Right forelimb (tissue), 1 donor: ENCODE measurements at regions not wholly inside any gene's neighbourhood (a gene's known extent, or its start where the extent isn't known, plus 50 kb on each side); places are given as distances from the start of the nearest gene placed in this dataset.
"Not testable (repeated sequence)": the region's sequence is repeated elsewhere in the genome, so short reads cannot be mapped to it uniquely, and the experiment has no call there.

ENCODE experiments used
- DNase-seq: peaks from one replicate; pipeline ENCODE4 v3.0.0-alpha.2; 2018

DNA sequence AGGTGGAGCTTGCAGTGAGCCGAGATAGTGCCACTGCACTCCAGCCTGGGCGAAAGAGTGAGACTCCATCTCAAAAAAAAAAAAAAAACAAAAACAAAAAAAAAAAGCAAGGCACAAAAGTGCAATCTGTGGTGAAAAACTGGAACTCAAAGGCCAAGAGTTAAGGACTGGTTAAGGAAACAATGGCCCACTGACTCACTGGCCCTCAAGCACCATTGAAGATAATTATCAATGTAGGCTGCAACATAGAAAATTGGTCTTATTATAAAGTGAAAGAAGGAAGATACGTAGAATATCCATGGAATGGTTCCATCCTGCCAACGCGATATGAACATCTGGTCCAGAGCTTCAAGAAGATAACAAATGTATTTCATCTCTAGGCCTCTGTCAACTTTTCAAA, 444.2 kb downstream of the SOX9 start:
- DNase-seq = no peak

DNA sequence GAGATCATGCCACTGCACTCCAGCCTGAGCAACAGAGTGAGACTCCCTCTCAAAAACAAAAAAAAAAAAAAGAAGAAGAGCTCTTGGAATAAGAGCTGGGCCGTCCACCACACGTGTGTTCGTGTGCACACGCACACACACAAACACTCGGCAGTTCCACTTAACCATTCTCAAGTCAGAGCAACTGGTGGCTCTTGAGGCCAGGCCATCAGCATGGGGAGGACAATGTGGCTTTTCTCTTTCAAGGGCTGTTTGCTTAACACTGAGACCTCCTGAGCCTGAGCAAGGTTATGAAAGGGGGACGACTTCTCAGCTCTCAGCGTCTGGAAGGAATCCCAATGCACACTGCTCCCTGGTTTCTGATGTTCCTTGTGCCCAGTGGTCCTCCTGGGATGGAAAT, 444.9 kb downstream of the SOX9 start:
- no peak for DNase-seq

DNA sequence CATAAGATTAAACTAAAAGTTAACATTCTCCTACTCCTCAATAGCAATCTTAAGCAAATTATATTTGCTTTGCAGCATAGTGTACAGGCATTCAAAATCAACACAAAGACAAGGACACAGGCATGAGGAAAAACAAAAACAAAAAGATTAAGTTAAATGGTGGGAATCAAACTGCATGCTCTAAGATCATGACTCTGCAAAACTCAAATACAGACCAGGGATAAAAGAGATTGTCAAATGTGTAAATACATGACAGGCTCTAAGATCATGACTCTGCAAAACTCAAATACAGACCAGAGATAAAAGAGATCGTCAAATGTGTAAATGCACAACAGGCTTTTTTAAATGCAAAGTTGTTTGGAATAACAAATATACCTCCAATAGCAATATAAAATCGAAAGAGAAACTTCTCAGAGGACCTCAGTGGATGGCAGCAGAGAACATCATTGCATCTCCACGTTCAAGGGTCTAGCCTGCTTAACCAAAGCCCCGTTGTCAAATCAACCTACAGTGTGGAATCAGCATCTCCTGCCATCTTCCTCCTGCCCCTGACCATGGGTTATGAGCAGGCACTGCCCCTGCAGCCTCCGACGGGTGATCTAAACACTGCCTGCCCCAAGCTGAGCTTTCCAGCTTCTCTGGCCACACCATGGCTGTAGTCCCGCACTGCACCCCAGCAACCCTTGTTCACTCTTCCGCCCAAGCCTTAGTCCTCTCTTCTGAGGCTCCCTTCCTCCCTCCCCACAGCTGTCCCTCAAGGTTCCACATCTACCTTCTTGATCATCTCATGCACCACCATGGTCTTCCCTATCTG, 446.1 kb downstream of the SOX9 start:
- DNase-seq = no peak

DNA sequence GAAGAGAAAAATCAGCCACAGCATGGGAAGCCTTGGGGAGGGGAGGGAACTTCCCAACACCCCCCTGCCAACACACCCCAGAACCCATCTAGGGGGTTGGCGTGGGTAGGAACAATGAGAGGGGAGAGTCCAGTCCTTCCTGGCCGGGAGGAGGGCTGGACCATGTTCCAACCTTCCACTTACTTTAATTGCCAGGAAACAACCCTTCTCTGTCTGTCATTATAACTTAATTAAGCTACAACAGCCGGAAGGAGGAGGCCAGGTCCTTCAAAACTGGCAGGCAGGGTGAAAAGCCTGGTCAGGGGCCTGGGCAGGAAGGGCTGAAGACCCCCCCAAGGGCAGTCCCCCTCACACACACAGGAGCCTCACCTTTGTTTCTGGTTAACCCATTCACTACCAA, 447.0 kb downstream of the SOX9 start:
- no peak for DNase-seq

DNA sequence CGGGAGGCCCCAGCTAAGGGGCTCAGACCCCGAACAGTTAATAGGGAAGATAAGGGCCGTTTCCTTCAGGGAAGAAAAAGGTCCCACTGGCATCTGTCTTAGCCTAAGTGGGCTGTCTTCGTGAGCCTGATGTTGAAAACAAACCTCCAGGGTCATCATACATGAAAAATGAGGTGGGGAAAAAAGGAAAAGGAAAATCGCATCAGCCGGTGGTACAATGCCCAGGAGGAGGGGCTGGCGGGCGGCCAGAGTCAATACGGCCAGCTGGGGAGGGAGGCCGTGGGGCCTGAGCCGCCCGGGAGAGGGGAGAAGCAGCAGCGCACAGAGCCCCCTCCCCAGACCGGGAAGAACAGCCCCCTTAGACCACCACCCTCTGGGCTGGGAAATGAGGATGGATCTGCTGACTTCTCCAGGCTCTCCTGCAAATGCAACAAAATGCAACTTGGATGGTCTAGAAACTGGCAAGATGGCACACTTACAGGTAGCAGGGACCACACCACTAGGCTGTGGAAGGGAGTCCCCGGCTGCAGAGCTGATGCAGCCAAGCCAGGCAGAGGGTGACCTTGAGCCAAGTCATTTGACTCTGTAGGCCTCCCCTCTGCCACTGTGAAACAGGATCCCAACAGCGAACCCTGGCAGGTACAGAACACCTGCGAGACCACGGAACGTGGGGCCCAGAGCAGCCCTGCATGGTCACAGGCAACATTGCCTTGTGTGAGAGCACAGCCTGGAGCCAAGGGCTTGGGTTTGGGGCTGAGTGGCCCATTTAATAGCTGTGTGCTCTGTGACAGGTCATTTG, 448.5 kb downstream of the SOX9 start:
- no peak for DNase-seq

DNA sequence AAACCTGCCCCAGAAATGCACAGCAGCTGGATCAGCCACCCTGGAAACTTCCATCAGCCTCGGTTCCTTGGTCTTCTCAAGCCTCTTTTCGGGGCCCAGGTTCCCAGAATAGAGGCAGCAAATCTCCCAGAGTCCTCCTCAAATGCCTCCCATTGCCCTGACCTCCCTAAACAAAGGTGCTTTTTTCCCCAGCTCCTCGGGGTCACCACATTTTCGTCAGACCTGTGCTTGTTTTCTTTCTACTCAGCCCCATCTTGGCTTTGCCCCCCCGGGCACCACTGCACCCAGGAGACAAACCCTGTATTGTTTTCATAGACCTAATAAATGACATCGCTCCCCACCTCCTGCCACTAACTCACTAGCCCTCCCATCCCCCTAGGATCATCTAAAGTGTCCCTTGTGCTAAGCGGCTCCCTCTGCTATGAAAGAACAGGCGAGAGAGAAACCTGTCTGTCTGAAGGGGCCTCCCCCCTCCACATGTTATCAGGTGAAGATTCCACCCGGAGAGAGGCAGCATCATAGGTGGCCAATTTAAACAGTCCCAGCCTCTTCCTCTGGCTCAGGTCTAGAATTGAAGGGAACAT, 451.1 kb downstream of the SOX9 start:
- no peak for DNase-seq

DNA sequence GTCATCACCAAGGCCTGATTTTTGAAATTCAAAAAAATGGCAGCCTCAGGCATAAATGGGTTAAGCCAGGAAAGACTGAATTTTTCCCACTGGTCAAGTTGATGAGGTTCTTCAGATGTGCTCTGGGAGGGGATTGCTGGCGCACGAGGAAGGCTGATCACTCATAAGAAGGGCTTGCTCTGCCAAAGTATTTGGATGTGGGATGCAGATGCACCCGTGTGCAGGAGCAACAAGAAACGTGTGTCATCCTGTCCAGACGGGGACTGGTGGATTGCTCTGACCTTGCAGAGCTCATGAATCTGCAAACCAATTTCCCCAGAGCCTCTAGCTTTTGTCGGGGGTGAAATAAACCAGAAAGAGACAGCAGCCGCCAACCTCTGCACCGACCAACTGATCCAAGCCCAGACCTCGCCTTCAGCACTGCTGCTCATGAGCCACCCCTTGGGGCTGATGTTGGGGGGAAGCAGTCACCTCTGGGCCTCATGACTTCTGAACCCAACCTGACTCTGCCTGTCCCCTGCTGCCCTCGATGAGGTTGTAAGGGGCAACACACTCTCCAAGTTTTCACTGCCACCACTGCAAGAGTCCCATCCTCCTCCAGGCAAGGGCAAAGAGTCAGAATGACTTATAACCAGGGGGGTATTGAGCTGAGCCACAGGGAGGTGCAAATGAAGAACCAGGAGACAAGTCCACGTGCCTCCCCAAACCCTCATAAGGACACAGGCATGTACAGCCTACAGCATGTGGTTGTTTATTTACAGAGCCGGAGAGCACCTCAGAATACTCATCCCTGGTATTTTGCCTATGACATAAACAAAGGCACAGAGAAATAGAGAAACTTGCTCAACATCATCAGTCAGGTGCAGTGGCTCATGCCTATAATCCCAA, 452.0 kb downstream of the SOX9 start:
- DNase-seq = no peak

DNA sequence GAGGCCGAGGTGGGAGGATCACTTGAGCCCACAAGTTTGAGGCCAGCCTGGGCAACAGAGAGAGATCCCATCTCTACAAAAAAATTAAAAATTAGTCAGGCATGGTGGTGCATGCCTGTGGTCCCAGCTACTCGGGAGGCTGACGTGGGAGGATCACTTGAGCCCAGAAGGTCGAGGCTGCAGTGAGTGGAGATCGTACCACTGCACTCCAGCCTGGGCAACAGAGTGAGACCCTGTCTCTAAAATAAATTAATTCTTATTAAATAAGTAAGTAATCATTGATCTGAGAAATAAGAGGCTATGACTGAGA, 452.6 kb downstream of the SOX9 start:
- DNase-seq = not testable (repeated sequence)

DNA sequence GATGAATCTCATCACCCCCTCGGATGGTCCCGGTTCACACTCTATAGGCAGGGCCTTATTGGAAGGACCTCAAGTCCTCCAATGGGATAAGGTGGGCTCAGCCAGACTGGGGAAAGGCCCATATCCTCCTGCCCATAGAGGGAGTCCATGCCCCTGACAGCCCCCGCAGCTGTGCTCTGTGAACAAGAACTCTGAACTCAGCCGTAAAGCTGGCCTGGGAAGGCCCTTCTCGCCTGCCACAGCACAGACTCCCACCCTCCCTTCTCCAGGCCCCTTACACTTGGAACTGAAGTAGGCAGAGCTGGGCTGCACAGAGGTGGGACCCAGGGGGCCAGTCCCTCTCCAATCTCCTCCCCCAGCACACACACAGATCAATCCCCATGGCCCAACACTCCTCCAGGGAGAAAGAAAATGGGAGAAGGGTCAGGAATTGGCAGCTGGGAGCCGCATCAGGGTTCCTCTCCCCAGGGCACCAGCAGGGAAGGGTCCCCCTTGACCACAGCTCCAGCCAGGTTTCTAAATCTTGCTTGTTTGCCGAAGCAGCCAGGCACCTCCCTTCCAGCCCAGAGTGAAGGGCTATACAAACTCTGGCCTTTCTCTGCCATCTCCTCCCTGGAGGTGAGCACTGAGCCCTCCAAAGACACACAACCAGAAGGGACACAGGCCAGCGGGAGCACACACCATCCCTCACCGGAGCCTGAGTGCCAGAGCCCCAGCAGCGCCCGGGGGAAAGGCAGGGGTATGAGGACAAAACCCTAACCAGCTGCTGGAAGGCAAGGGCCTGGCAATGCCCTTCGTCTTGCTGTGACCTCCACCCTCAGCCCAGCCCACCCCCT, 454.1 kb downstream of the SOX9 start:
- no peak for DNase-seq

DNA sequence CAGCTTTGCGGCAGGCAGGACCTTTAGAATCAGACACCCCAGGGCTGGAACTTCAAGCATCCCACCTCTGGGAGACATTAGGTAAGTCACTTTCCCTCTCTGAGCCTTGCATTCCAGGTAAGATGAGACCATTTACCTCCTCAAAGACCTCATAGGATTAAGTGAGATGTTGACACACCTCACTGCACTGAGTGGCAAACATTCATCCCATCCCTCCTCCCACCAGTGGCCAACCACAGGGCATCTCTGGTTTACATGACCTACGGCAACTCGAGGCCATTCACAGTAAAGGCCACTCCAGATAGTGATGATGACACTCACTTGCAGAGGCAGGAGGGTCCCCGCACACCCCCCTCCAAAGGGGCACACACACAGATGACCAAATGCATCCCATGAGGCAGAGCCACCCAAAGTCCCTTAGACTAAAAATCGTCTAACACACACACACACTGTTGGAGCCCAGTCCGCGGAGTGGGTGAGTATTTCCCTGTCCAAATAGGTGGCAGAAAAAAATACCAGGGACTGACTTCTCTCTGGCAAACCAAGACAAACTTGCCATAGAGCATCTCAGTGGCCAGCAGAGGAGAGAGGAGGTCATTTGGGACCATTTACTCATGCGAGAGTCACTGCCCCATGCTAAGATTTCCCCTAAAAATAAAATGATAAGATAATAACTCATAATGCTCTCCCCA, 454.9 kb downstream of the SOX9 start:
- no peak for DNase-seq

DNA sequence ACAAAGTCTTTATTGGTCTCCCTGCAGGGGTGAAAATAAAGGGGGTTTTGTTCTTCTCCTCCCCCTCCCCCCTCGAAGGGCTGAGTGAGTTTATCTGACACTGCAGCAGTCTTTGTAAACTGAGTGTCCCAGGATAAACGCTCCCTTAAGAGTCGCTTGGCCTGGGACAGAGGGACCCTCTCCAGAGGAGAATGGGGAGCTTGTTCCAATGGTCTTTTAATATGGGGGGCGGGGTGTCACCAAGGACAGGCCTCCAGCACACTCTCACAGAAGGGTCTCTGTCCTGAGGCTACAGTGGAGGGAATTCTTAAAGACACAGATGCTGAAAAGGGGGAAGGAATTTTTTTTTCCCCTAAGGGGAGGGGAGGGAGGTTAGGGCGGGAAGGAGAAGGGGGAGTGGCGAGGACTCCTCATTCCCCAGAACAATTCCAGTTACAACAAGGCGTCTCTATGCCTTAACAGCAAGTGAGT, 455.5 kb downstream of the SOX9 start:
- no peak for DNase-seq

DNA sequence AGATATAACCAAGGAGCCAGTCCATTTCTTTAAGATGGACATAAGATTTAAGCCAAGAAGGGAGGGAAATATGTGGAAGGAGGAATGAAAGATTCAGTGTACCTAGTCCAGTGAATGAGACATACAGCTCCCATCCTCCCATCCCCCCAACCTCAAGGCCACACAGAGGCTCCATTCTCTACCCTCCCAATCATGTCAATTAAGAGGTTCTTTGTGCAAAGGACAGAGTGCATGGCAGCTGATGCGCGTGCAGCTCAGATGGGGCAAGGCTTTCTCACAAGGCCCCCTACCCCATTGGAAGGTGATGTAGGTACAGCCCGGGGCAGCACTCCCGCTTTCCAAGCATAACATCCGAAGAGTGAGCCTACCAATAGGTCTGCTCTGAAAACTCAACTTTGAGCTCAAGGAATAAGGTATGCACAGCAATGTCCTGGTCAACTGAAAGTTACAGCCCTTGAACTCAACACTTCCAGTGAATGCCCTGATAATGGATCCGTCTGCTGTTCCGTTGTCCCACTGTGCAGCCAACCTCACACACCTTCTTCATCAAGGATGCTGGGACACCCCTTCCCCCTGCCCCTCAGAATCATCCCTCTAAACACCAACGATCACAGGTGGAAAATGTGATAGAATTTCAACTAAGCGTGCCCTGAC, 458.1 kb downstream of the SOX9 start:
- no peak for DNase-seq

DNA sequence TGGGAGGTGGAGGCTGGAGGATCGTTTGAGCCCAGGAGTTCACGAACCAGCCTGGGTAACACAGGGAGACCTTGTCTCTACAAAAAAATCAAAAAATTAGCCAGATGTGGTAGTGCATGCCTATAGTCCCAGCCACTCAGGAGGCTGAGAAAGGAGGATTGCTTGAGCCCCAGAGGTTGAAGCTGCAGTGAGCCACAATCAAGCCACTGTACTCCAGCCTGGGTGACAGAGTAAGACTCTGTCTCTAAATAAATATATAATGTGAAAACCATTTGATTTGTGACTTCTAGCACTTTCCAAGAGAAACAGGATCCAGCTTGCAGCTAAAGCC, 459.1 kb downstream of the SOX9 start:
- no peak for DNase-seq

DNA sequence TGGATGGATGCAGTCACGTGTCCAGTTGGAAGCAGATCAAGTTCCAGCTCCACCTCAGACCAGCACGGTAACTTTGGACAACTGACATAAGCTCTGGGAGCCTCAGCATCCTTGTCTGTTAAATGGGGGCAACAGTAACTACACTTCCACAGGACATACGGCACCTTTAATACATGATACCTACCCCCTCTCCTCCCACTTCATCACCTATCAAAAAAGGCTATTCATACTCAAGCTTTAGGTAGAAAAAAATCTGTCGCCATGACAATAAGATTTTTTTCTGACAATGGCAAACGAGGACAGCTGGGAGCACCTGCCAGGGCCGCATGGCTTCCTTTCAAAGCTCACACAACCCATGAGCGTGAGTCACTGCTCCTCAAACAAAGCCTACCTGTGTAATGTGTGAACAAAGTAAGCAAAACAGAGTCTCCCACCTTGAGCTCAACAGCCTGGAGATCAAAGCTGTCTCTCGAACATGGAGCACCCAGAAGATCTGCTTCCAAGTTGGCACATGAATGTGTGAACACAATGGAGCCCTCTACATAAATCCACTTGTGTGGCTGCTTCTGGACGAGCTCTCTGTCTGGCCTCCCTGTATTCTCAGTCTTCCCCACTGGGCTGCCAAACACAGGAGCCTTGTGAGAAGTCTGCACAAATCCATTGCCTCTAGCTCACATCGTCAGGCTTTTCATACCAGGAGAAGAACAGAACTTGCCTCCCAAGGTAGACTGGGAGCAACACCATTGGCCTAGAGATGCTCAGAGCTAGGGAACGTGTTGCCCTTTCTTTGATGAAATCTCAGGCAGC, 459.7 kb downstream of the SOX9 start:
- DNase-seq = no peak

DNA sequence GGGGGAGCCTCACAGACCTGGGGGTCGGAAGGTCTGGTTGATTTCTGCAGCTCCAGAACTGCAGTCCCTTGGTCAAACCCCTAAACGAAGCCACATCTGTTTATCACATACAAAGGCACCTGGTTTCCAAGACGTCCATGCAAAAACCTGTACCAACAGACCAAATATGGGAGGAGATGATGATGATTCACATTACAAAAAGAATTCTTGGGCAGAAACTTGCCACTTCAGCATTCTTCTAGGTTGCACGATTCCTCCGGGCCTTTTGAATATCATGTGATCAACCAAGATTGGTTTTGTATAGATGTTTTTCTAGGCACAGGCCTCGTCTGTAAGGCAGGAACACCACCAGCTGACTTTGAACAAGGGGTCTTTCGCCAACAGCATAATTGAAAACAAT, 466.3 kb downstream of the SOX9 start:
- no peak for DNase-seq

DNA sequence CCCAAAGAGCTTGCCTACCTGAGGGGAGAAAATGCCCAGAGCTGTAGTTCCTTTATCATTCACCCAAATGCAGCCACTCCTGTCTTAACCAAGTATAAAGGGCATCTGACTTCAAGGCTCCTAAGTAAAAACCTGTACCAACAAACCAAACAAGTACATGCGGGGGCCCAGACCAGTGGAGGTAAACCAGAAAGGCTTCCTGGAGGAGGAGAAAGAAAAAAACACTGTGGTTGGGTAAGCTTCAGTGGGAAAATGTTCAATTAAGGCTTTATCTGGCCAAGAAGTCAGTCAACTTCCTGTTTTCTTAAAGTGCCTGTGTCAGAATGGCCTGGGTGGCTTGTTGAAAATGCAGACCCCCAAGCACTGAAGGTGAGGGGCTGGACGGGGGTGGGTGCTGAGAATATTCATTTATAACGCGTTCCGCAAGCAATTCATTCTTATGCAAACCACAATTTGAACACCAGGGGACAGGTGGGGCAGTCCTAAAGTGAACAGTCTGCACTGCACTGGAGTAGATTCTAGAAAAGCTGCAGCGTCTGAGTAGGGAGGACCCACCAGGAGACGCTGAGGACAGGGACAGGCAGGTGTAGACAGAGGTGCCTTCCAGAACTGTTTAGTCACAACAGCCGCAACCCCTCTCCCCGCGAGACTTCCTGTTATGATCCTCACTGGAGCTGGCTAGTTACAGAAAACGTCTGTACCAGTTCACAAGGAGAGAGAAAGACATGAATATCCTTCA, 467.1 kb downstream of the SOX9 start:
- no peak for DNase-seq

DNA sequence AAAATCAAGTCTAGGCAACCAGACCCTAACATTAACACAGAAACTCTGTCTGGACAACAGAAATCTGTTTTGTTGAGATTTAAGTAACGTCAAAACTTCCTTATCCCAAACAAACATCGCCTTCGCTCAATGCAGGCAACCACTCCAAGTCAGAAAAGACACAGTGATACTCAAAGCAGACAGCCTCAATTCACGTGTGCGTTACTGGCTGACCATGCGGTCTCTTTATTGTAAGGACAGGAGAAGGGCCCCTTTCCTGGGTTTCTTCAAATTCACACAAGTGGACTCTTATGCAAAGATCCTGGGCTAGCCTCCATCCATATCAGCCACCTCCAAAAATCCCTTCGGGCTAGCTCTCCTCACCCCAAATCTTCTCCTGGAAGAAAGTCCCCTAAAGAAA, 467.7 kb downstream of the SOX9 start:
- DNase-seq = no peak

DNA sequence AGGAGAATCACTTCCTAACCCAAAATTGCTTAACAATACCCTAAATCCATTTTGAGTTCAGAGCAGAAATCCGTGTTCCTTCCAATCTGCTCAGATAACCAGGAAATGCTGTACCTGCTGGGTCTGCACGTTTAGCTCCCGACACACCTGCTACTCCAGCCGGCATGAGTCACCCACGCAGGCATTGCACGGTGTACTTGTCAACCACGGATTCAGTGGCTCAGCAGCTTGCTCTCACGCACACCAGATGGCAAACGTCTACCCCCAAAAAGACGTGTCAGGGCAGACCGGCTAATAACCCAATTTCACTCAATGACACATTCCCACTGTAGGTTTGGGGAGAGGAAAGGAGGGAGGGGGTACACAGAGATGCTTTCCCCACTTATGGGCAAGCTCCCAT, 468.1 kb downstream of the SOX9 start:
- DNase-seq = no peak

DNA sequence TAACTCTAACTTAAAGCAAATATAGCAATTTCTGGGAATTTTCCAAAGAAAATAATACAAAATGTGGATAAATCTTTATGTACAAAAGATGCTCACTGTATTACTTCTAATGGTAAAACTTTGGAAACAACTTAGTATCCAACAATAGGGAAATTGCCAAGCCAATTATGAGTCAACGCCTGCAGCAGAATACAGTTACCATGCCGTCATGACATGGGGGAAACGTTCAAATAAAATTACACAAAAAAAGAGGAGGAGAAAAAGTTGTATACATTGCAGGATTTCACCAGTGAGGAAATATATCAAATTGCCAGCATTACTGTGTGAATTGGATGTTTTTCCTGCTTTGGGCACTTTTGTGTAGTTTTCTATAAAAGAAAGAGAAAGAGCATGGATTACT, 469.6 kb downstream of the SOX9 start:
- no peak for DNase-seq
